ENCODE measurements at regions not wholly inside any gene's neighbourhood (a gene's known extent, or its start where the extent isn't known, plus 50 kb on each side); places are given as distances from the start of the nearest gene placed in this dataset.

- WGBS (ENCODE audit: low lambda C conversion rate): 92% methylated on average over 3 of the region's 6 CpGs
Observed at GRCh38 chr11:27215471-27216269, 147.3 kb downstream of the CCDC34 start.

GRCh38 chr11:27214713-27215112 lies 148.3 kb downstream of the CCDC34 start:
- peak overlapping the region in 1 of 2 experiments; percentile 99; a peak in 1 of 4 replicates for H3K27ac ChIP-seq (ENCODE audit: low read depth in 2 of 2, low read length in 1 of 2)
- 94% methylated on average over 5 of the region's 5 CpGs for WGBS (ENCODE audit: low lambda C conversion rate)
- no peak for DNase-seq
- H3K4me3 ChIP-seq (ENCODE audit: low read depth in 2 of 2, low read length in 1 of 2): no peak overlapping the region
- H3K9me2 ChIP-seq: no peaks in the 10 kb centered on the region
- H3K4me1 ChIP-seq (ENCODE audit: control insufficient read depth in 1 of 2, insufficient read depth in 2 of 2, low read depth in 1 of 2, low read length in 1 of 2): peaks cover 24 to 80% of the 10 kb centered on the region in 2 experiments
- H3K79me2 ChIP-seq (ENCODE audit: insufficient read depth): no peaks in the 10 kb centered on the region
- no peak overlapping the region for H2AFZ ChIP-seq (ENCODE audit: low read depth)
- ChIA-PET CTCF (interaction anchor here (1.2 to 1.9 kb wide), 3 partner anchors 9 to 271 kb away, joined by 5 to 12 read pairs (median 9); no protein-coding TSS in a partner anchor), POLR2A (no interaction called here)
- peaks cover 36% of the 10 kb centered on the region for H3F3A ChIP-seq (replicated peaks; ENCODE audit: insufficient read depth)
- no peaks in the 10 kb centered on the region for H3K27me3 ChIP-seq (ENCODE audit: insufficient read depth)
- H3K9ac ChIP-seq: no peak overlapping the region
- H3K9me3 ChIP-seq: no peaks in the 10 kb centered on the region
- no peak for TF ChIP-seq RAD21 (IDR thresholded peaks at IDR 0.05; ENCODE audit: low read length)
- TF ChIP-seq RFX5 (IDR thresholded peaks at IDR 0.05; ENCODE audit: low read length): no peak
- TF ChIP-seq GABPA (IDR thresholded peaks at IDR 0.05; ENCODE audit: low read depth): no peak
- no peak for TF ChIP-seq JUND (IDR thresholded peaks at IDR 0.05)
- no peak for TF ChIP-seq TEAD4 (IDR thresholded peaks at IDR 0.05; ENCODE audit: borderline replicate concordance, insufficient read depth)
- TF ChIP-seq, protein P1, sequence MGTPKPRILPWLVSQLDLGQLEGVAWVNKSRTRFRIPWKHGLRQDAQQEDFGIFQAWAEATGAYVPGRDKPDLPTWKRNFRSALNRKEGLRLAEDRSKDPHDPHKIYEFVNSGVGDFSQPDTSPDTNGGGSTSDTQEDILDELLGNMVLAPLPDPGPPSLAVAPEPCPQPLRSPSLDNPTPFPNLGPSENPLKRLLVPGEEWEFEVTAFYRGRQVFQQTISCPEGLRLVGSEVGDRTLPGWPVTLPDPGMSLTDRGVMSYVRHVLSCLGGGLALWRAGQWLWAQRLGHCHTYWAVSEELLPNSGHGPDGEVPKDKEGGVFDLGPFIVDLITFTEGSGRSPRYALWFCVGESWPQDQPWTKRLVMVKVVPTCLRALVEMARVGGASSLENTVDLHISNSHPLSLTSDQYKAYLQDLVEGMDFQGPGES (IDR thresholded peaks at IDR 0.05; ENCODE audit: low read depth, low read length): no peak
- no peak for TF ChIP-seq FOSL2 (IDR thresholded peaks at IDR 0.05; ENCODE audit: borderline replicate concordance, low read depth)
- TF ChIP-seq MEF2A (IDR thresholded peaks at IDR 0.05; ENCODE audit: borderline replicate concordance, low read depth): no peak
- no peak for TF ChIP-seq YY1 (IDR thresholded peaks at IDR 0.05; ENCODE audit: low read depth)
- TF ChIP-seq NRF1 (IDR thresholded peaks at IDR 0.05; ENCODE audit: low read depth, low read length): no peak
- no peaks in the 10 kb centered on the region for H4K20me1 ChIP-seq (ENCODE audit: insufficient read depth)
- no peak overlapping the region for H3K4me2 ChIP-seq
- no peaks in the 10 kb centered on the region for H3K36me3 ChIP-seq (replicated peaks in 1 of 2; ENCODE audit: control insufficient read depth in 1 of 2, insufficient read depth in 2 of 2, low read length in 1 of 2)

More at GRCh38 chr11:27215471-27216269, 147.3 kb downstream of the CCDC34 start:
- peaks cover 31% of the 10 kb centered on the region for H3F3A ChIP-seq (replicated peaks; ENCODE audit: insufficient read depth)
- no peaks in the 10 kb centered on the region for H3K27me3 ChIP-seq (ENCODE audit: insufficient read depth)
- peak overlapping the region; percentile 69 to 99 for H3K27ac ChIP-seq (ENCODE audit: low read depth in 2 of 2, low read length in 1 of 2)
- peak overlapping the region; percentile 17; the same call in 1 of the 2 replicates for H3K4me2 ChIP-seq
- H2AFZ ChIP-seq (ENCODE audit: low read depth): no peak overlapping the region
- H3K4me3 ChIP-seq (ENCODE audit: low read depth in 2 of 2, low read length in 1 of 2): no peak overlapping the region
- ChIA-PET POLR2A (no interaction called here), CTCF (interaction anchor here (0.7 to 1.9 kb wide), 4 partner anchors 10 to 270 kb away, joined by 3 to 9 read pairs (median 5); no protein-coding TSS in a partner anchor)
- H3K36me3 ChIP-seq (replicated peaks in 1 of 2; ENCODE audit: control insufficient read depth in 1 of 2, insufficient read depth in 2 of 2, low read length in 1 of 2): no peaks in the 10 kb centered on the region
- no peaks in the 10 kb centered on the region for H3K9me3 ChIP-seq
- H3K9ac ChIP-seq: no peak overlapping the region
- DNase-seq: no peak
- TF ChIP-seq YY1 (IDR thresholded peaks at IDR 0.05; ENCODE audit: low read depth): no peak
- no peak for TF ChIP-seq MXI1 (IDR thresholded peaks at IDR 0.05; ENCODE audit: low read depth, low read length)
- TF ChIP-seq, protein P2, sequence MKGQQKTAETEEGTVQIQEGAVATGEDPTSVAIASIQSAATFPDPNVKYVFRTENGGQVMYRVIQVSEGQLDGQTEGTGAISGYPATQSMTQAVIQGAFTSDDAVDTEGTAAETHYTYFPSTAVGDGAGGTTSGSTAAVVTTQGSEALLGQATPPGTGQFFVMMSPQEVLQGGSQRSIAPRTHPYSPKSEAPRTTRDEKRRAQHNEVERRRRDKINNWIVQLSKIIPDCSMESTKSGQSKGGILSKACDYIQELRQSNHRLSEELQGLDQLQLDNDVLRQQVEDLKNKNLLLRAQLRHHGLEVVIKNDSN (IDR thresholded peaks at IDR 0.05; ENCODE audit: borderline replicate concordance, low read depth): no peak
- TF ChIP-seq RCOR1 (IDR thresholded peaks at IDR 0.05; ENCODE audit: low read length): no peak
- H3K4me1 ChIP-seq (ENCODE audit: control insufficient read depth in 1 of 2, insufficient read depth in 2 of 2, low read depth in 1 of 2, low read length in 1 of 2): peaks cover 24 to 75% of the 10 kb centered on the region in 2 experiments
- H3K9me2 ChIP-seq: no peaks in the 10 kb centered on the region
- H3K79me2 ChIP-seq (ENCODE audit: insufficient read depth): no peaks in the 10 kb centered on the region
- no peaks in the 10 kb centered on the region for H4K20me1 ChIP-seq (ENCODE audit: insufficient read depth)

All from SK-N-SH (cell line).